ENCODE measurements at regions not wholly inside any gene's neighbourhood (a gene's known extent, or its start where the extent isn't known, plus 50 kb on each side); places are given as distances from the start of the nearest gene placed in this dataset.

DNA sequence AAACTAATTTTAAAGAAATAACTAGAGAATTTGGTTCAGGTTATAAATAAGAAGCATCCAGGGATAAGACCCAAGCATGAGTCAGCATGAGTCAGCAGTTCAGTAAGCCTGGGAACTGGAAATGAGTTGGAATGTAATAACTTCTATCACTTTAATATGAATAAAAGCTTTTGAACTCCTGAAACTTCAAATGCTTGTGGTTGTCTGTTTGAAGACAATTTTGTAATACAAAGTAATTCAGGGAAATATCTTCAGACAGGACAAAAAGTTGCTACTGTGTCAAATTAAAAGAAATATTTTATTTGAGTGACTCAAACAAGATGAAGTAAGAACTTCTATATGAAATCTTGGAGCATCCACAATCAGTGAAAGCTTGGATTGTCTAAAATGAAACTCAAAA, 331.2 kb upstream of the DAB2 start:
- H3K4me1 ChIP-seq (ENCODE audit: insufficient read depth, low read length): no peaks in the 10 kb centered on the region
- H4K5ac ChIP-seq (ENCODE audit: insufficient read length, low read depth, low read length): no peak overlapping the region
- no peak overlapping the region for H2BK120ac ChIP-seq (ENCODE audit: low read depth, low read length, poor library complexity, severe bottlenecking)
- H3K4me3 Mint-ChIP-seq: no peak overlapping the region
- no peak overlapping the region for H2BK20ac ChIP-seq (ENCODE audit: low read depth, low read length, poor library complexity, severe bottlenecking)
- TF ChIP-seq CTCF (conservative IDR thresholded peaks at IDR 0.05): no peak
- H3K27me3 ChIP-seq (ENCODE audit: insufficient read depth, low read length): no peaks in the 10 kb centered on the region
- no peaks in the 10 kb centered on the region for H3K4me1 Mint-ChIP-seq
- no peak overlapping the region for H3K27ac Mint-ChIP-seq
- H3K56ac ChIP-seq (ENCODE audit: insufficient read length, low read depth, low read length): no peak overlapping the region
- H4K8ac ChIP-seq (replicated peaks; ENCODE audit: insufficient read length, low read depth, low read length): no peak overlapping the region
- no peak overlapping the region for H3K27ac ChIP-seq (ENCODE audit: insufficient read length, low read depth, low read length)
- no peaks in the 10 kb centered on the region for H3K9me3 ChIP-seq (ENCODE audit: control insufficient read depth, low read depth, low read length)
- no peaks in the 10 kb centered on the region; a peak in 1 of 7 replicates for H3K36me3 Mint-ChIP-seq (ENCODE audit: insufficient read depth in 1 of 3, low read depth in 3 of 3)
- no peak overlapping the region for H3K14ac ChIP-seq (ENCODE audit: insufficient read depth, low read length)
- H2BK12ac ChIP-seq (ENCODE audit: insufficient read length, low read depth, low read length): no peak overlapping the region
- H3K9ac ChIP-seq (ENCODE audit: extremely low read depth, insufficient read length, low read length): no peak overlapping the region
- peaks cover 0 to 5% of the 10 kb centered on the region in 2 experiments; a peak in 2 of 5 replicates for H3K9me3 Mint-ChIP-seq
- H2AK5ac ChIP-seq (ENCODE audit: insufficient read length, low read length): no peak overlapping the region
- H3T11ph ChIP-seq (ENCODE audit: low read length): no peak overlapping the region
- H4K91ac ChIP-seq (ENCODE audit: insufficient read length, low read depth, low read length): no peak overlapping the region
- H3K79me1 ChIP-seq (ENCODE audit: insufficient read depth, low read depth, low read length, poor library complexity, severe bottlenecking): no peaks in the 10 kb centered on the region
- no peak for DNase-seq
- no peaks in the 10 kb centered on the region for H3K27me3 Mint-ChIP-seq (ENCODE audit: low read depth)
- no peak overlapping the region for H3K4me2 ChIP-seq (ENCODE audit: insufficient read depth, insufficient read length, low read length)
- no peak overlapping the region for H2AFZ ChIP-seq (ENCODE audit: low read length)
- no peak overlapping the region for H3K23ac ChIP-seq (ENCODE audit: insufficient read length, low read depth, low read length)
- no peaks in the 10 kb centered on the region for H3K23me2 ChIP-seq (ENCODE audit: insufficient read length, low read depth, low read length, poor library complexity, severe bottlenecking)
- no peak overlapping the region for H3K18ac ChIP-seq (ENCODE audit: insufficient read length, low read depth, low read length)
- H3K4ac ChIP-seq (ENCODE audit: low read depth, low read length): no peak overlapping the region
- no peak overlapping the region for H2BK15ac ChIP-seq (ENCODE audit: low read depth, low read length)
- H3K79me2 ChIP-seq (ENCODE audit: insufficient read depth, low read length): no peaks in the 10 kb centered on the region
- H4K20me1 ChIP-seq (ENCODE audit: control insufficient read depth, insufficient read depth, insufficient read length): no peaks in the 10 kb centered on the region
- no peak overlapping the region for H2BK5ac ChIP-seq (ENCODE audit: insufficient read length, low read length)

Measured in H9 (cell line).